HT1080 (cell line): ENCODE measurements at regions not wholly inside any gene's neighbourhood (a gene's known extent, or its start where the extent isn't known, plus 50 kb on each side); places are given as distances from the start of the nearest gene placed in this dataset.
"Not testable (repeated sequence)": the region's sequence is repeated elsewhere in the genome, so short reads cannot be mapped to it uniquely, and the experiment has no call there.

Experiments used
- DNase-seq: peaks from one replicate; pipeline ENCODE4 v3.0.0-alpha.2; 2015; ENCODE audit warnings: low read depth

- DNase-seq: peak; percentile 39
Measured at GRCh38 chr6:119829499-119829898, 479.9 kb upstream of the MAN1A1 start.

GRCh38 chr6:119829006-119829405 lies 479.4 kb upstream of the MAN1A1 start:
- no peak for DNase-seq

GRCh38 chr6:119821380-119821779 lies 471.8 kb upstream of the MAN1A1 start:
- no peak for DNase-seq

DNA sequence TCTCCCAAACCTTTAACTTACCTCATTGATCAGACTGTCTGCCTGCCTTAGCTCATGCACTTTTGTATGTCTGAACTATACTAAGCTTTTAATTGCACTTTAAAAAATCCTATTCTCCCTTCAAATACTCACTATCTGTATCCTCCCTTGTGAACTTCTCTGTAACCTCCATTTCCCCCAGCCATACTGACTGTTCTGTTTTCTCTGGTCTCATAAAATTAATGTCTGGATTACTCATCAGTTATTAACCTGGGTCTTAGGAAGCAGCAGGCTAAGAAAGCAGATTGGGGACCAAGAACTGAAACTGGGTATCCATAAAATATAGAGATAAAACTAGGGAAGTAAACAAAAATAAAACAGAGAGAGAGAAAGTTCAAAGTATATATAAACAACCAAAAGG lies 469.3 kb upstream of the MAN1A1 start:
- no peak for DNase-seq

GRCh38 chr6:119814609-119815400 lies 465.2 kb upstream of the MAN1A1 start:
- DNase-seq: no peak

DNA sequence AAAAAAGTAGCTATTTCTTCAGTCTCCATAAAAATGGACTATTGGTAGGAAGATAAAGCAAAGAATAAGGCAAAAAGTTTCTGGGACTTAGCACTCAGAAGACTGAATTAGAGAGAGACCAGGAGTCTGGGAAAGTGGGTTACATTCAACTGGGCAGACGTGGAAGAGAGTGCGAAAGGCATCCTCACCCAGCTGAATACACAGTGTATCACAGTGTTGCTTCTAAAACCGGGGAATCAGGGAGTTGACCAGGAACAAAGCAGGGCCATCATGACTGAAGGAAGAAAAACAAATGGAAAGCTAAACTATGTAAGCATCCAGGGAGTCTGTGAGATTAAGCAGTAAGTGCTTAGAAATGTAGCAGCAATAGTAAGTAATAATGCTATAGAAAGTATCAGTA lies 452.9 kb upstream of the MAN1A1 start:
- DNase-seq: no peak

GRCh38 chr6:119801056-119801455 lies 451.5 kb upstream of the MAN1A1 start:
- DNase-seq: no peak

- DNase-seq: no peak
Measured at GRCh38 chr6:119800526-119800925, 451.0 kb upstream of the MAN1A1 start.

- DNase-seq: no peak
Measured at GRCh38 chr6:119799596-119800509, 450.3 kb upstream of the MAN1A1 start.

DNA sequence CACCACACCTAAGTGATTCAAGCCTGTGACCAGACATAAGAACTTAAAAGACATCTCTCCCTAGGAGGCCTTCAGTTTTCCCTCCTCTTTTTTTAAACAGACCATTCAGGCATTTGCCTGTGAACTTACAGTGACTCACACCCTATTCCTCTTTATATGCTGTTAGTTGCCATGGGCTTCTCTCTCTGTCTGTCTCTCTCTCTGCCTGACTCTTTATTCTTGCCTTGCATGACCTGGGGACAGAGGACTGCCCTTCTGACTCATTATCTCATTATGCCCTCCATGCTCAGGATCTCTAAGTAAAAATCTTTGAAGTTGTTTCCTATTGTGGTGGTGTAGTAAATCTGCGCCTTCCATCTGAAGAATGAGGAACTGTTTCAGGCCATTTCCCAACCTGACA lies 442.2 kb upstream of the MAN1A1 start:
- DNase-seq: peak; percentile 72

GRCh38 chr6:119781365-119781764 lies 431.8 kb upstream of the MAN1A1 start:
- DNase-seq: no peak

DNA sequence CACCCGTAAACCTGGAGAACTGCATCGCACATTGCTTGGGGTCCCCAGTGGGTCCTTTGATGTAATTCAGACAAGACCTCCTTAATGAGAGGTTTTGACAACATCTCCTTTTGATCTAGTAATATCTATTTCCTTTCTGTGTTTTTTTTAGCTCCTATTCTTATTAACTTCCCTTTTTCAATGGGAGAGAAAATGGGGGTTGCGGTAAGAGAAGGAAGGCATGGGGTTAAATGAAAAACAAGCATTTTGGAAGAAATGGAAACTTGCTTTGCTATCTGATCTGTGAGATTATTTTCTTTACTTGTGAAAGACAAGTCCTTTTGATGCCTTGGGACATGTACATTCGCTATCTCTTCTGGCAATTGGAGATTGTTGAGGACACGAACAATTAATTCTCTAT lies 418.6 kb upstream of the MAN1A1 start:
- DNase-seq: no peak

- no peak for DNase-seq
Measured at GRCh38 chr6:119764927-119765681, 415.5 kb upstream of the MAN1A1 start.

- no peak for DNase-seq
Measured at GRCh38 chr6:119760046-119760445, 410.5 kb upstream of the MAN1A1 start.

DNA sequence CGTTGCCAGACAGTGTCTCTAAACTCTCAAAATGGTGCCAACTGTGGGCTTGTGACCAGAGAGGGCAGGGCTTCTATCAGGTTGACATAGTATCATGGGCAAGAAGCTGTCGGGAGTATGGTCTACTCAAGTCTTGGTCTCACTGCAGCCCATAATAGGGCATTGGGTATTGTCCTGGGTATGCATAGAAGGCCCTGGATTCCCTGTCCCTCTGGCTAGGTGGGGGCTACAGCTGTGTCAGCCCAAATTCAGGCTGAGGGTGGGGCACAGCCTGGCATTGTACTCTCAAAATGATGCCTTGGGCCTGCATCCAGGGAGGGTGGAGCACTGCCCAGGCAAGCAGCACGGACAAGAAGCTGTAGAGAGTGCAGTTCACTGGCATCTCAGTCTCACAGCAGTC lies 408.8 kb upstream of the MAN1A1 start:
- DNase-seq: no peak

GRCh38 chr6:119757467-119757866 lies 407.9 kb upstream of the MAN1A1 start:
- no peak for DNase-seq

GRCh38 chr6:119749335-119749734 lies 399.8 kb upstream of the MAN1A1 start:
- no peak for DNase-seq

DNA sequence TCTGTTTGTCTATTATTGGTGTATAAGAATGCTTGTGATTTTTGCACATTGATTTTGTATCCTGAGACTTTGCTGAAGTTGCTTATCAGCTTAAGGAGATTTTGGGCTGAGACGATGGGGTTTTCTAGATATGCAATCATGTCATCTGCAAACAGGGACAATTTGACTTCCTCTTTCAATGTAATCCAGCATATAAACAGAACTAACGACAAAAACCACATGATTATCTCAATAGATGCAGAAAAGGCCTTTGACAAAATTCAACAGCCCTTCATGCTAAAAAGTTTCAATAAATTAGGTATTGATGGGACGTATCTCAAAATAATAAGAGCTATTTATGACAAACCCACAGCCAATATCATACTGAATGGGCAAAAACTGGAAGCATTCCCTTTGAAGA lies 399.0 kb upstream of the MAN1A1 start:
- DNase-seq: not testable (repeated sequence)

- peak; percentile 48 for DNase-seq
Measured at GRCh38 chr6:119742188-119742803, 392.7 kb upstream of the MAN1A1 start.

- no peak for DNase-seq
Measured at GRCh38 chr6:119739769-119740168, 390.2 kb upstream of the MAN1A1 start.

DNA sequence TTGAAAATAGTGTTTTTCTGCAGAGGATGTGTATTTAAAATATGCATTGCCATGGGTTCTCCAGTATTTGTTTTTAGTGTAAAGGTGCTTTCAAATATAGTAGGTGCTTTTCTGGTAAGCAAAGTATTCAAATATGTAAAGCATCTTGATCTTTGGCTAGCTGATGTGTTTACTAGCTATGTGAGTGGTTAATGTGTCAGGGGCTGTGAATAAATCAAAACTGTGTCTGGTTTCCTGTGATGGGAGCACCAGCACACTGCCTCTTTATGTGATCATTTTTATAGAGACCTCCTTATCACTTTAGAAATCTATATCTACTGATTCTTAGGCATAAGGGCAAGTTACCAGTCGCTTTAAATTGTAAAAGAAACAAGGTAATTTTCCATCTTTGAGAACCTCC lies 388.9 kb upstream of the MAN1A1 start:
- no peak for DNase-seq
